Left forelimb (tissue), 1 donor: ENCODE measurements at regions not wholly inside any gene's neighbourhood (a gene's known extent, or its start where the extent isn't known, plus 50 kb on each side); places are given as distances from the start of the nearest gene placed in this dataset.

Source experiments
- DNase-seq: peaks from one replicate; pipeline ENCODE4 v3.0.0-alpha.2; 2018; ENCODE audit warnings: low spot score

DNA sequence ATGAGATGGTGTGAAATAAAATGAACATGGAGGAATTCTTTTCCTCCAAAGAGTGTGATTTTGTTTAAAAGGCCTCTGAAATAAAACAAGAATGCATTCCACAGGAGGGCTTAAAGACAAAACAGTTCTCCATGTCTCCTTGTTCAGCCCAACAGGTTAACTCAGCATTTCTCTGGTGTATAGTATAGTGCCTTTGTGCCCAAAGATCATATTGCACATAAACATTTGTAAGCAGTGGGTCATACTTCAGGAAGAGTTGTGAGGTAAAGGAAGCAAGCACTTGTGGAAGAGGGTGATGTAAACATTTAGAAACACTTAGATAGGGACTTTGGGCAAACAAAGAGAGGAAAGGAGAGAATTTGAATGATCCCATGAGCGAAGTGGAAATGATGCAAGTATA is 433.9 kb downstream of the SIPA1L2 start:
- no peak for DNase-seq

- DNase-seq, result no peak
Measured at GRCh38 chr1:232194424-232194823, 435.5 kb downstream of the SIPA1L2 start.

DNA sequence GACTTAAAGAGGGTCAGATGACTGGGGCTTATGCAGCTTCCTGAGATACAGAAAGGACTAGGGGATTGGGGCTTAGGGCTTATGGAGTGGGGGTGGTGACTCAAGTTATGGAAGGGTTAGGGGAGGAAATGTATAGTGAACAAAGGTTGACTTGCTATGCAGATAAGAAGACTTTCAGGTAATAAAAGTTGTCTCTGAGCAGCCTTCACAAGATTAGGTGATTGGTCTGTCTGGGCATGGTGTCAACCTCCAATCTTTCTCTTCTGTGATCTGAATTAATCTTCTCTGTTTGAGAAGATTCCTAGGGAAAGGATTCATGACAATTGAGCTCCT is 436.5 kb downstream of the SIPA1L2 start:
- no peak for DNase-seq

GRCh38 chr1:232192781-232193450 is 437.0 kb downstream of the SIPA1L2 start:
- no peak for DNase-seq

DNA sequence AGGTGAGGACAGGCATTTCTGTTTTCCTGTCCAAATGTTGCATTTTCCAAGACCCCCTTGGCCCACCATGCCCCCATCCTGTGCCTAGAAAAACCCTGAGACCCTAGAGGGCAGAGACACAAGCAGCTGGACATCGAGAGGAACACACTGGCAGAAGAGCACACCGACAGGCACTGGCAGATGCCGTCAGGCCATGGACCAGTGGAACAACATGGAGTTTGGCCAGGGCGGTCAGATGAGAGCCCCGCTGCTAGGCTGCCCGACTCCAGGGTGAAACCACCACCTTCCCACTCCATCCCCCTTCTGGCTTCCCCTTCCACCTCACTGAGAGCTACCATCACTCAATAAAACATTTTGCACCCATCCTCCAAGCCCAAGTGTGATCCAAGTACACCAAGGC is 438.4 kb downstream of the SIPA1L2 start:
- no peak for DNase-seq

GRCh38 chr1:232188318-232188717 is 441.6 kb downstream of the SIPA1L2 start:
- DNase-seq, result no peak

GRCh38 chr1:232186931-232187330 is 443.0 kb downstream of the SIPA1L2 start:
- no peak for DNase-seq

- no peak for DNase-seq
Measured at GRCh38 chr1:232184561-232185530, 445.1 kb downstream of the SIPA1L2 start.

DNA sequence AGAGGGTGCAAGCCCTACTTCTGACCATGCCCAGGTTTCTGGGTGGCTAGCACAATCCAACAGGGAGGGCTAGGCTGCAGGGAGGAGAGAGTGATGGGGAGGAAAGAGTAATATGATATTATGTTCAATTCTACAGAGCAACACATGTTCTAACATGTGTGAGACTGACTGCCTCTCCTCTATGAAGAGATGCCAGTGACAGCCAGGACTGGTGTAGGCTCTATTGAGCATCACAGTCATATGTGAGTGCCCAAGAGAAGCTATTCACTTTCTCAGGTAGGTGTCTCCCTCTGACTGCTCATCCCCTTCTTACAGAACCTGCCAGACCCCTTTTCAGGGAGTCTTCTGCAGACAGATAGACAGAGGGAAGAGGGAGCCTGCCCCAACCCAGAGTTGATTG is 446.1 kb downstream of the SIPA1L2 start:
- no peak for DNase-seq

- no peak for DNase-seq
Measured at GRCh38 chr1:232183266-232183800, 446.6 kb downstream of the SIPA1L2 start.

GRCh38 chr1:232182236-232182635 is 447.7 kb downstream of the SIPA1L2 start:
- no peak for DNase-seq

GRCh38 chr1:232180779-232181136 is 449.2 kb downstream of the SIPA1L2 start:
- DNase-seq, result no peak

- DNase-seq, result no peak
Measured at GRCh38 chr1:232179896-232180778, 449.8 kb downstream of the SIPA1L2 start.

GRCh38 chr1:232178191-232178590 is 451.7 kb downstream of the SIPA1L2 start:
- no peak for DNase-seq

- DNase-seq, result no peak
Measured at GRCh38 chr1:232177438-232177837, 452.5 kb downstream of the SIPA1L2 start.

- DNase-seq, result no peak
Measured at GRCh38 chr1:232176222-232176621, 453.7 kb downstream of the SIPA1L2 start.

- DNase-seq, result no peak
Measured at GRCh38 chr1:232174306-232174705, 455.6 kb downstream of the SIPA1L2 start.

DNA sequence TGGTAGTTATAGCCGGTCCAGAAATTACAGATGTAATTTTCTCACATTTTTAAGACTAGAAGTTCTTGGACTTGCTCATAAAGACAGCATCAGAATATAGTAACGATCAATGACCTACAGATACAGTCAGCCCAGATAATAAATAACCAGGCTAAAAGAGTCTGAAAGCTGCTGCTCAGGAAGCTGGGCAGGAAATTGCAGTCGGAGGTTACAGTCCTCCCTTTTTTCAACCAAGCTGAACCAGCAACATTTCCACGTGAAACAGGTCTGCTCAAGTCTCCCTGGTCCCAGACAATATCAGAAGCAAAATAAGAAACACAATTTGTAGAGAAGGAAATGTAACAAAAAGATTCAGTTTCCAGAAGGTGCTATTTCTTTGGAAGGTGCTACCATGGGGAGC is 457.4 kb downstream of the SIPA1L2 start:
- no peak for DNase-seq

DNA sequence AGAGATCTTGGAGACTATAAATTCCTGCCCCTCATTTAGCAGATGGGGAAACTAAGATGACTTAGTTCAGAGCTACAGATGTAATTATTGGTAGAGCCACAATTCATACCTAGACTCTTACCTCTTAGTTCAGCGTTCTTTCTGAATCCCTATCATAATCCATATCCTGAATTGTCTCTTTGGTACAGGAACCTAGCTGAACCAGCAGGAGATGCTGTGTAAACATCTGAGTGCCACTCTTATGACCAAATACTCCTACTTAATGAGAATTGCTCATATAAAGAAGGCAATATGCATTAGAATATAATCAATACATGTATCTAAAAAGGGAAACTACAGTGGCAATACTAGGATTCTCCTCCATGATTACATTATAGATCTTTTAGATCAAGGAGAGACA is 459.0 kb downstream of the SIPA1L2 start:
- DNase-seq, result no peak

GRCh38 chr1:232169436-232169835 is 460.5 kb downstream of the SIPA1L2 start:
- no peak for DNase-seq

DNA sequence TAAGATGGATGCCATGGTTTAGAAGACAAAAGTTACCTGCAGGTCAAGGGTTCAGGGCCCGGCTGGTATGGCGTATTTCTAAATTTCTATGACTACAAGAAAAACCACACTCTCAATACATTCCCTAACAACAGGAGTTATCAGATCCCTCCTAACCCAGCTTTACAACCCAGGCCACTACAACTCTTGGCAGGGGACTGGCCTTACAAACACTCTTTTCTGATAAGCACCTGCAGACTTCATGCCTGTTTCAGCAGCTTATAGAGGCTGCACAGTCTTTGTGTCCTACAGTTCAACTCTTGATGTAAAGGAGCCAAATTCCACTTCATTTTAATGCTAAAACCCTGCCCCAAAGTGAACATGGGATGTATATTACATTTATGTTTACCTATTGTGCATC is 461.4 kb downstream of the SIPA1L2 start:
- no peak for DNase-seq

DNA sequence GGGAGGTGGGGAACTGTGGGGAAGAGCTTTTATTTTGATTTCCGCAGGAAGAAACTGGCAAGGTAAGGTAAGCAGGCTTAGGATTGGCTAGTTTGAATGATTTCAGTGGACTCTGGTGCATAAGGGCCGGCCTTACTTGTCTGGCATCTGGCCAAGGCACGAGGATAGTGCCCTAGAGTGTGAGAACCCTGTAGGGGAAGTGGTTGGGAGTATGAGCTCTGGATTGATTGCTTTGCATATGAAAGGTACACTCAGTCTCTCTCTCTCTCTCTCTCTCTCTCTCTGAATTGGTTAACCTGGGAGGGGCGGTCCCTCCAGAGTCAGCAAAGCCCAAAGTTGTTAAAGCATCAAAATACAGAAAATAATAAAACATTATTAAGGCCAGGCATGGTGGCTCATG is 463.0 kb downstream of the SIPA1L2 start:
- no peak for DNase-seq
